GM12878 (cell line): ENCODE measurements at regions not wholly inside any gene's neighbourhood (a gene's known extent, or its start where the extent isn't known, plus 50 kb on each side); places are given as distances from the start of the nearest gene placed in this dataset.

Experiments
- MAX ChIP-seq: IDR thresholded peaks from 2 replicates; pipeline ENCODE4 v1.6.1; 2012; ENCODE audit warnings: low read depth, low read length, improper control_type of control experiment
- NRF1 ChIP-seq: conservative IDR thresholded peaks from 2 replicates; pipeline ENCODE4 v1.6.1; 2011; ENCODE audit warnings: mild to moderate bottlenecking, low read depth, low read length, improper control_type of control experiment
- POU2F2 ChIP-seq: IDR thresholded peaks from 3 replicates; pipeline ENCODE4 v1.6.1; 2011; ENCODE audit warnings: low read depth, mild to moderate bottlenecking, low read length, borderline replicate concordance
- RCOR1 ChIP-seq: conservative IDR thresholded peaks from 2 replicates; pipeline ENCODE4 v1.6.1; 2012; ENCODE audit warnings: low read depth, low read length, improper control_type of control experiment
- RELA ChIP-seq: fragments of 450-650 bp; IDR thresholded peaks from 2 replicates; pipeline ENCODE4 v1.8.0; 2014; ENCODE audit warnings: borderline replicate concordance; ENCODE audit not compliant: partially characterized antibody
- RFX5 ChIP-seq: IDR thresholded peaks from 2 replicates; pipeline ENCODE4 v1.6.1; 2011; ENCODE audit warnings: low read depth, low read length, improper control_type of control experiment
- SIN3A ChIP-seq: IDR thresholded peaks from 2 replicates; pipeline ENCODE4 v1.6.1; 2012; ENCODE audit warnings: low read depth, low read length, improper control_type of control experiment
- STAT3 ChIP-seq: IDR thresholded peaks from 2 replicates; pipeline ENCODE4 v1.6.1; 2011; ENCODE audit warnings: low read depth, low read length, improper control_type of control experiment
- SUZ12 ChIP-seq: fragments of 200-600 bp; sonication (generic); IDR thresholded peaks from one replicate; pipeline ENCODE4 v1.6.1; 2018; ENCODE audit warnings: antibody characterized with exemption, mild to moderate bottlenecking; ENCODE audit not compliant: unreplicated experiment
- ZBTB11 ChIP-seq: fragments of 450-650 bp; formaldehyde crosslinking; IDR thresholded peaks from 2 replicates; pipeline ENCODE4 v1.5.0; 2022; ENCODE audit warnings: mild to moderate bottlenecking, missing genetic modification characterization
- ZNF24 ChIP-seq: fragments of 450-650 bp; IDR thresholded peaks from 2 replicates; pipeline ENCODE4 v1.6.1; 2017; ENCODE audit warnings: antibody characterized with exemption, mild to moderate bottlenecking
- ZNF384 ChIP-seq: IDR thresholded peaks from 2 replicates; pipeline ENCODE4 v1.6.1; 2012; ENCODE audit warnings: low read depth, mild to moderate bottlenecking, low read length, improper control_type of control experiment, borderline replicate concordance
- ZNF622 ChIP-seq: fragments of 450-650 bp; IDR thresholded peaks from 2 replicates; pipeline ENCODE4 v1.6.1; 2017; ENCODE audit warnings: mild to moderate bottlenecking, inconsistent platforms
- TF ChIP-seq, protein P1 (sequence below), 3 experiments: IDR thresholded peaks in 2 of 3; conservative IDR thresholded peaks in 1 of 3; 2 replicates each; pipeline ENCODE4 v1.5.1; 2011; ENCODE audit warnings: low read depth in 3 of 3, low read length in 3 of 3, mild to moderate bottlenecking in 3 of 3, control low read depth in 2 of 3, moderate library complexity in 2 of 3, inconsistent platforms in 1 of 3, mixed read lengths in 1 of 3; ENCODE audit not compliant: control insufficient read depth in 2 of 3, insufficient read depth in 1 of 3; ENCODE audit errors: extremely low read depth in 1 of 3

DNA sequence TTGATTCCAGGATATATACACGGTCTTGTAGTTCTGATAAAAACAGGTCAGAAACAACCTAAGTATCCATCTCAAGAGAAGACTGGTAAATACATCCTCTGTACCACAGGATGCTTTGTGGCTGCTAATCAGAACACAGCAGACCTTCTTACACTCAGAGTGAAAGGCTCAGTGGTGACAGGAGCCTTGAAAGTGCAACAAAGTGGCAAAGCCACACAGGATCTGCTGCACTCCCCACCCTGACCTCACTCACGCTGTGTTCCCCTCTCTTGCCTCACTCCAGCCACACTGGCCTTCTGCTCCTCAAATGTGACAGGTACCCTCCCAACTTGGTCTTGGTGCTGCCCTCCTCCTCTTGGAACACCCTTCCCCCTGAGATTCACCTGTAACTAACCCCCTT lies 98.1 kb upstream of the GRIP1 start:
- TF ChIP-seq RFX5 (no peak), ZNF24 (no peak), ZNF384 (no peak), POU2F2 (no peak), ZBTB11 (CRISPR knock-in tag) (no peak), STAT3 (no peak), RCOR1 (no peak), MAX (no peak), NRF1 (no peak), ZNF622 (no peak), SIN3A (no peak), RELA (no peak), SUZ12 (no peak)
- TF ChIP-seq, protein P1, sequence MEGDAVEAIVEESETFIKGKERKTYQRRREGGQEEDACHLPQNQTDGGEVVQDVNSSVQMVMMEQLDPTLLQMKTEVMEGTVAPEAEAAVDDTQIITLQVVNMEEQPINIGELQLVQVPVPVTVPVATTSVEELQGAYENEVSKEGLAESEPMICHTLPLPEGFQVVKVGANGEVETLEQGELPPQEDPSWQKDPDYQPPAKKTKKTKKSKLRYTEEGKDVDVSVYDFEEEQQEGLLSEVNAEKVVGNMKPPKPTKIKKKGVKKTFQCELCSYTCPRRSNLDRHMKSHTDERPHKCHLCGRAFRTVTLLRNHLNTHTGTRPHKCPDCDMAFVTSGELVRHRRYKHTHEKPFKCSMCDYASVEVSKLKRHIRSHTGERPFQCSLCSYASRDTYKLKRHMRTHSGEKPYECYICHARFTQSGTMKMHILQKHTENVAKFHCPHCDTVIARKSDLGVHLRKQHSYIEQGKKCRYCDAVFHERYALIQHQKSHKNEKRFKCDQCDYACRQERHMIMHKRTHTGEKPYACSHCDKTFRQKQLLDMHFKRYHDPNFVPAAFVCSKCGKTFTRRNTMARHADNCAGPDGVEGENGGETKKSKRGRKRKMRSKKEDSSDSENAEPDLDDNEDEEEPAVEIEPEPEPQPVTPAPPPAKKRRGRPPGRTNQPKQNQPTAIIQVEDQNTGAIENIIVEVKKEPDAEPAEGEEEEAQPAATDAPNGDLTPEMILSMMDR (IDR thresholded peaks at IDR 0.05 in 2 of 3, conservative IDR thresholded peaks at IDR 0.05 in 1 of 3; ENCODE audit: control insufficient read depth in 2 of 3, extremely low read depth in 1 of 3, insufficient read depth in 1 of 3, low read depth in 3 of 3, low read length in 3 of 3), result no peak
